SK-N-SH (cell line): ENCODE measurements at regions not wholly inside any gene's neighbourhood (a gene's known extent, or its start where the extent isn't known, plus 50 kb on each side); places are given as distances from the start of the nearest gene placed in this dataset.

Source experiments
- CTCF ChIA-PET: fragments of 300-600, 350-600 bp; formaldehyde crosslinking; extraction: SDS; loops from one replicate; lab custom pipeline; 2021; lab: Yijun Ruan, JAX
- POLR2A ChIA-PET: fragments of 350-600 bp; sonication (Branson Sonifier 250); formaldehyde crosslinking; extraction: SDS; loops from one replicate; lab custom pipeline; 2020; ENCODE audit warnings: antibody characterized with exemption, inconsistent platforms; lab: Yijun Ruan, JAX
- DNase-seq: peaks from one replicate; pipeline ENCODE4 v3.0.0; 2012
- H2AFZ ChIP-seq: fragments of 200-600 bp; sonication (generic); 2 replicates; pipeline ENCODE4 v1.8.1; 2016; ENCODE audit warnings: antibody characterized with exemption, mild to moderate bottlenecking, low read depth
- H3F3A ChIP-seq: fragments of 200-600 bp; sonication (generic); replicated peaks from 2 replicates; pipeline ENCODE3; 2016; ENCODE audit warnings: antibody characterized with exemption, mild to moderate bottlenecking; ENCODE audit not compliant: insufficient read depth
- H3K27ac ChIP-seq, 2 experiments: fragments of 200-500 bp in 1 of 2; fragments of 200-600 bp in 1 of 2; sonication (Bioruptor generic) in 1 of 2; sonication (generic), shearing (Covaris generic) in 1 of 2; 2 replicates each; pipeline versions ENCODE4 v1.5.1 to v1.6.1; 2014 to 2016; ENCODE audit warnings: low read depth in 2 of 2, inconsistent platforms in 1 of 2, low read length in 1 of 2, mild to moderate bottlenecking in 1 of 2, mixed read lengths in 1 of 2
- H3K27me3 ChIP-seq: fragments of 200-600 bp; sonication (generic), shearing (Covaris generic); 2 replicates; pipeline ENCODE4 v1.6.1; 2016; ENCODE audit warnings: mixed run types; ENCODE audit not compliant: insufficient read depth
- H3K36me3 ChIP-seq, 2 experiments: fragments of 200-500 bp in 1 of 2; fragments of 200-600 bp in 1 of 2; sonication (Bioruptor generic) in 1 of 2; sonication (generic) in 1 of 2; replicated peaks in 1 of 2; 2 replicates each; pipeline versions ENCODE3 to v1.5.1; 2014 to 2016; ENCODE audit warnings: low read length in 1 of 2, mild to moderate bottlenecking in 1 of 2; ENCODE audit not compliant: insufficient read depth in 2 of 2, control insufficient read depth in 1 of 2
- H3K4me1 ChIP-seq, 2 experiments: fragments of 200-500 bp in 1 of 2; fragments of 200-600 bp in 1 of 2; sonication (Bioruptor generic) in 1 of 2; sonication (generic), shearing (Covaris generic) in 1 of 2; 2 replicates each; pipeline versions ENCODE4 v1.5.1 to v1.6.1; 2014 to 2016; ENCODE audit warnings: low read depth in 1 of 2, low read length in 1 of 2, mixed run types in 1 of 2; ENCODE audit not compliant: insufficient read depth in 2 of 2, control insufficient read depth in 1 of 2
- H3K4me2 ChIP-seq: fragments of 200-600 bp; sonication (generic), shearing (Covaris generic); 2 replicates; pipeline ENCODE4 v1.6.1; 2017; ENCODE audit warnings: mixed run types
- H3K4me3 ChIP-seq, 2 experiments: fragments of 200-500 bp in 1 of 2; fragments of 200-600 bp in 1 of 2; sonication (Bioruptor generic) in 1 of 2; sonication (generic), shearing (Covaris generic) in 1 of 2; 2 replicates each; pipeline versions ENCODE4 v1.5.1 to v1.8.1; 2014 to 2016; ENCODE audit warnings: low read depth in 2 of 2, inconsistent platforms in 1 of 2, low read length in 1 of 2, mild to moderate bottlenecking in 1 of 2, mixed read lengths in 1 of 2, moderate library complexity in 1 of 2
- H3K79me2 ChIP-seq: fragments of 200-600 bp; sonication (generic); 2 replicates; pipeline ENCODE4 v1.8.1; 2017; ENCODE audit warnings: mild to moderate bottlenecking; ENCODE audit not compliant: insufficient read depth
- H3K9ac ChIP-seq: fragments of 200-600 bp; sonication (generic); 2 replicates; pipeline ENCODE4 v1.6.1; 2017; ENCODE audit warnings: mixed run types
- H3K9me2 ChIP-seq: fragments of 200-600 bp; sonication (generic); 2 replicates; pipeline ENCODE4 v1.6.1; 2017; ENCODE audit warnings: mixed run types
- H3K9me3 ChIP-seq: fragments of 200-600 bp; sonication (generic); 2 replicates; pipeline ENCODE4 v1.6.1; 2017; ENCODE audit warnings: mixed run types, mild to moderate bottlenecking, moderate library complexity
- H4K20me1 ChIP-seq: fragments of 200-600 bp; sonication (generic); 2 replicates; pipeline ENCODE4 v1.6.1; 2017; ENCODE audit warnings: mild to moderate bottlenecking, mixed run types; ENCODE audit not compliant: insufficient read depth
- ELF1 ChIP-seq: IDR thresholded peaks from 2 replicates; pipeline ENCODE4 v1.4.0; 2012
- EP300 ChIP-seq, 2 experiments: IDR thresholded peaks; 2 replicates each; pipeline versions ENCODE4 v1.4.0 to v1.6.1; 2012; ENCODE audit warnings: borderline replicate concordance in 1 of 2, low read depth in 1 of 2, low read length in 1 of 2
- FOSL2 ChIP-seq: IDR thresholded peaks from 2 replicates; pipeline ENCODE4 v1.4.0; 2012; ENCODE audit warnings: low read depth, mild to moderate bottlenecking, moderate library complexity, borderline replicate concordance
- GABPA ChIP-seq: IDR thresholded peaks from 2 replicates; pipeline ENCODE4 v1.4.0; 2012; ENCODE audit warnings: low read depth, mild to moderate bottlenecking
- NRF1 ChIP-seq: IDR thresholded peaks from 2 replicates; pipeline ENCODE4 v1.6.1; 2012; ENCODE audit warnings: low read depth, mild to moderate bottlenecking, low read length
- POLR2AphosphoS5 ChIP-seq: IDR thresholded peaks from 2 replicates; pipeline ENCODE4 v1.6.1; 2012; ENCODE audit warnings: low read depth, low read length
- RAD21 ChIP-seq: IDR thresholded peaks from 2 replicates; pipeline ENCODE4 v1.6.1; 2012; ENCODE audit warnings: mild to moderate bottlenecking, low read length
- RCOR1 ChIP-seq: fragments of 150-350 bp; IDR thresholded peaks from 2 replicates; pipeline ENCODE4 v1.6.1; 2017; ENCODE audit warnings: antibody characterized with exemption, low read length
- RFX5 ChIP-seq: IDR thresholded peaks from 2 replicates; pipeline ENCODE4 v1.6.1; 2012; ENCODE audit warnings: mild to moderate bottlenecking, improper control_type of control experiment, low read length
- RXRA ChIP-seq: IDR thresholded peaks from 2 replicates; pipeline ENCODE4 v1.4.0; 2012; ENCODE audit warnings: low read depth, mild to moderate bottlenecking, borderline replicate concordance
- SIN3A ChIP-seq: IDR thresholded peaks from 2 replicates; pipeline ENCODE4 v1.6.1; 2012; ENCODE audit warnings: low read depth, mild to moderate bottlenecking, low read length, moderate library complexity, borderline replicate concordance
- SMC3 ChIP-seq: IDR thresholded peaks from 2 replicates; pipeline ENCODE4 v1.6.1; 2012; ENCODE audit warnings: low read depth, low read length, improper control_type of control experiment
- TEAD4 ChIP-seq: IDR thresholded peaks from 2 replicates; pipeline ENCODE4 v1.4.0; 2012; ENCODE audit warnings: mild to moderate bottlenecking, borderline replicate concordance; ENCODE audit not compliant: insufficient read depth
- YY1 ChIP-seq: IDR thresholded peaks from 2 replicates; pipeline ENCODE4 v1.4.0; 2012; ENCODE audit warnings: low read depth, mild to moderate bottlenecking
- WGBS: methylation state at CpG from one replicate; pipeline ENCODE4 v1.1.6; 2017; ENCODE audit warnings: low lambda C conversion rate; 5-methylcytosine and 5-hydroxymethylcytosine counted together
- TF ChIP-seq, protein P1 (sequence below): IDR thresholded peaks from 2 replicates; pipeline ENCODE4 v1.4.0; 2012; ENCODE audit warnings: low read depth, borderline replicate concordance
- TF ChIP-seq, protein P2 (sequence below): IDR thresholded peaks from 2 replicates; pipeline ENCODE4 v1.4.0; 2012; ENCODE audit warnings: low read depth
- TF ChIP-seq, protein P3 (sequence below): IDR thresholded peaks from 2 replicates; pipeline ENCODE4; 2012
- TF ChIP-seq, protein P4 (sequence below): IDR thresholded peaks from 2 replicates; pipeline ENCODE4 v1.6.1; 2012; ENCODE audit warnings: mild to moderate bottlenecking, low read depth, low read length, moderate library complexity

DNA sequence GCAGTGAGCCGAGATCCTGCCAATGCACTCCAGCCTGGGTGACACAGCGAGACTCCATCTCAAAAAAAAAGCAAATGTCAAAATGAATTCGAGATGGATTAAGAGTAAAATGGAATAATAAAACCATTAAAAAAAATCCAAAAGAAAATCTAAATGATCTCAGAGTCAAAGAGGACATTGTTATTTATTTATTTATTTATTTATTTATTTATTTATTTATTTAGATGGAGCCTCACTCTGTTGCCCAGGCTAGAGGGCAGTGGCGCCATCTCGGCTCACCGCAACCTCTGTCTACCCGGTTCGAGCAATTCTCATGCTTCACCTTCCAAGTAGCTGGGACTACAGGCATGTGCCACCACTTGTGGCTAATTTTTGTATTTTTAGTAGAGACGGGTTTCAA is 349.2 kb downstream of the ANKRD30A start (continued):
- TF ChIP-seq, protein P1, sequence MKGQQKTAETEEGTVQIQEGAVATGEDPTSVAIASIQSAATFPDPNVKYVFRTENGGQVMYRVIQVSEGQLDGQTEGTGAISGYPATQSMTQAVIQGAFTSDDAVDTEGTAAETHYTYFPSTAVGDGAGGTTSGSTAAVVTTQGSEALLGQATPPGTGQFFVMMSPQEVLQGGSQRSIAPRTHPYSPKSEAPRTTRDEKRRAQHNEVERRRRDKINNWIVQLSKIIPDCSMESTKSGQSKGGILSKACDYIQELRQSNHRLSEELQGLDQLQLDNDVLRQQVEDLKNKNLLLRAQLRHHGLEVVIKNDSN, result no peak
- TF ChIP-seq GABPA (no peak), RXRA (no peak)

DNA sequence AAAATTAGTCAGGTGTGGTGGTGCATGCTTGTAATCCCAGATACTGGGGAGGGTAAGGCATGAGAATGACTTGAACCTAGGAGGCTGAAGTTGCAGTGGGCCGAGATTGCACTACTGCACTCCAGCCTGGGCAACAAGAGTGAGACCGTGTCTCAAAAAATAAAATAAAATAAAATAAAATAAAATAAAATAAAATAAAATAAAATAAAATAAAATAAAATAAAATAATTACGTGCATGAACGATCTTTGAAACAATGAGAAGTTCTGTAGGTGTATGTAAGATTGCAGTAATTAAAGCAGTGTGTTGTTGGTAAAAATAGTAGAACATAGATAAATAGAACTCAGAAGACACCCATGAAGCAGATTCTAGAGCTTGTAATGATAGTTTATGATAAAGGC is 348.5 kb downstream of the ANKRD30A start:
- no peak overlapping the region for H3K9ac ChIP-seq
- ChIA-PET POLR2A (no interaction called here), CTCF (no interaction called here)
- no peaks in the 10 kb centered on the region for H3K36me3 ChIP-seq
- H3K4me1 ChIP-seq, result no peaks in the 10 kb centered on the region
- no peaks in the 10 kb centered on the region for H3K9me3 ChIP-seq
- no peak for TF ChIP-seq SIN3A
- TF ChIP-seq EP300 (IDR thresholded peaks at IDR 0.05; ENCODE audit: borderline replicate concordance in 1 of 2, low read depth in 1 of 2, low read length in 1 of 2), result no peak
- no peak for TF ChIP-seq GABPA
- no peak for TF ChIP-seq RFX5
- no peak for TF ChIP-seq POLR2AphosphoS5
- no peak for TF ChIP-seq TEAD4
- no peak for TF ChIP-seq RXRA
- TF ChIP-seq, protein P1, result no peak
- no peak for TF ChIP-seq RCOR1
- TF ChIP-seq, protein P2, sequence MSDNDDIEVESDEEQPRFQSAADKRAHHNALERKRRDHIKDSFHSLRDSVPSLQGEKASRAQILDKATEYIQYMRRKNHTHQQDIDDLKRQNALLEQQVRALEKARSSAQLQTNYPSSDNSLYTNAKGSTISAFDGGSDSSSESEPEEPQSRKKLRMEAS, result no peak
- no peak for TF ChIP-seq ELF1
- TF ChIP-seq FOSL2, result no peak
- no peak for TF ChIP-seq SMC3
- TF ChIP-seq, protein P3, sequence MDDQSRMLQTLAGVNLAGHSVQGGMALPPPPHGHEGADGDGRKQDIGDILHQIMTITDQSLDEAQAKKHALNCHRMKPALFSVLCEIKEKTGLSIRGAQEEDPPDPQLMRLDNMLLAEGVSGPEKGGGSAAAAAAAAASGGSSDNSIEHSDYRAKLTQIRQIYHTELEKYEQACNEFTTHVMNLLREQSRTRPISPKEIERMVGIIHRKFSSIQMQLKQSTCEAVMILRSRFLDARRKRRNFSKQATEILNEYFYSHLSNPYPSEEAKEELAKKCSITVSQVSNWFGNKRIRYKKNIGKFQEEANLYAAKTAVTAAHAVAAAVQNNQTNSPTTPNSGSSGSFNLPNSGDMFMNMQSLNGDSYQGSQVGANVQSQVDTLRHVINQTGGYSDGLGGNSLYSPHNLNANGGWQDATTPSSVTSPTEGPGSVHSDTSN, result no peak
- TF ChIP-seq YY1, result no peak
- TF ChIP-seq RAD21, result no peak
- no peak for TF ChIP-seq NRF1
- TF ChIP-seq, protein P4, sequence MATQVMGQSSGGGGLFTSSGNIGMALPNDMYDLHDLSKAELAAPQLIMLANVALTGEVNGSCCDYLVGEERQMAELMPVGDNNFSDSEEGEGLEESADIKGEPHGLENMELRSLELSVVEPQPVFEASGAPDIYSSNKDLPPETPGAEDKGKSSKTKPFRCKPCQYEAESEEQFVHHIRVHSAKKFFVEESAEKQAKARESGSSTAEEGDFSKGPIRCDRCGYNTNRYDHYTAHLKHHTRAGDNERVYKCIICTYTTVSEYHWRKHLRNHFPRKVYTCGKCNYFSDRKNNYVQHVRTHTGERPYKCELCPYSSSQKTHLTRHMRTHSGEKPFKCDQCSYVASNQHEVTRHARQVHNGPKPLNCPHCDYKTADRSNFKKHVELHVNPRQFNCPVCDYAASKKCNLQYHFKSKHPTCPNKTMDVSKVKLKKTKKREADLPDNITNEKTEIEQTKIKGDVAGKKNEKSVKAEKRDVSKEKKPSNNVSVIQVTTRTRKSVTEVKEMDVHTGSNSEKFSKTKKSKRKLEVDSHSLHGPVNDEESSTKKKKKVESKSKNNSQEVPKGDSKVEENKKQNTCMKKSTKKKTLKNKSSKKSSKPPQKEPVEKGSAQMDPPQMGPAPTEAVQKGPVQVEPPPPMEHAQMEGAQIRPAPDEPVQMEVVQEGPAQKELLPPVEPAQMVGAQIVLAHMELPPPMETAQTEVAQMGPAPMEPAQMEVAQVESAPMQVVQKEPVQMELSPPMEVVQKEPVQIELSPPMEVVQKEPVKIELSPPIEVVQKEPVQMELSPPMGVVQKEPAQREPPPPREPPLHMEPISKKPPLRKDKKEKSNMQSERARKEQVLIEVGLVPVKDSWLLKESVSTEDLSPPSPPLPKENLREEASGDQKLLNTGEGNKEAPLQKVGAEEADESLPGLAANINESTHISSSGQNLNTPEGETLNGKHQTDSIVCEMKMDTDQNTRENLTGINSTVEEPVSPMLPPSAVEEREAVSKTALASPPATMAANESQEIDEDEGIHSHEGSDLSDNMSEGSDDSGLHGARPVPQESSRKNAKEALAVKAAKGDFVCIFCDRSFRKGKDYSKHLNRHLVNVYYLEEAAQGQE, result no peak
- no peak overlapping the region for H3K27ac ChIP-seq
- H4K20me1 ChIP-seq, result no peaks in the 10 kb centered on the region
- no peaks in the 10 kb centered on the region for H3K79me2 ChIP-seq
- no peaks in the 10 kb centered on the region for H3F3A ChIP-seq
- WGBS, result 9% methylated on average over 4 of the region's 4 CpGs
- H3K4me2 ChIP-seq, result no peak overlapping the region
- no peak for DNase-seq
- H2AFZ ChIP-seq, result no peak overlapping the region
- H3K9me2 ChIP-seq, result no peaks in the 10 kb centered on the region
- H3K27me3 ChIP-seq, result no peaks in the 10 kb centered on the region; the same call in 1 of the 2 replicates
- H3K4me3 ChIP-seq, result no peak overlapping the region
